HL-60 (cell line): ENCODE measurements at regions not wholly inside any gene's neighbourhood (a gene's known extent, or its start where the extent isn't known, plus 50 kb on each side); places are given as distances from the start of the nearest gene placed in this dataset.

Experiments used
- CTCF ChIP-seq: IDR thresholded peaks from one replicate; pipeline ENCODE4 v1.5.1; 2011; ENCODE audit warnings: low read length, control low read depth, inconsistent platforms; ENCODE audit not compliant: insufficient read depth
- POLR2AphosphoS5 ChIP-seq: IDR thresholded peaks from 2 replicates; pipeline ENCODE4 v1.6.1; 2012; ENCODE audit warnings: low read depth
- REST ChIP-seq: IDR thresholded peaks from 2 replicates; pipeline ENCODE4 v1.6.1; 2012; ENCODE audit warnings: low read depth; ENCODE audit not compliant: insufficient replicate concordance

- TF ChIP-seq REST, result no peak
- TF ChIP-seq CTCF, result no peak
- no peak for TF ChIP-seq POLR2AphosphoS5
Measured at GRCh38 chr10:22821501-22821900, 106.4 kb upstream of the ARMC3 start.
